Loucy (cell line): ENCODE measurements at regions not wholly inside any gene's neighbourhood (a gene's known extent, or its start where the extent isn't known, plus 50 kb on each side); places are given as distances from the start of the nearest gene placed in this dataset.

Source experiments
- H2AFZ ChIP-seq: fragments of 200-600 bp; sonication (generic); 2 replicates; pipeline ENCODE4 v1.6.0; 2016; ENCODE audit warnings: antibody characterized with exemption, mild to moderate bottlenecking, low read length, moderate library complexity
- H3F3A ChIP-seq: fragments of 200-600 bp; 2 replicates; pipeline ENCODE4 v1.6.0; 2016; ENCODE audit warnings: antibody characterized with exemption, low read depth, mild to moderate bottlenecking
- H3K27me3 ChIP-seq: fragments of 200-600 bp; sonication (generic); 2 replicates; pipeline ENCODE4 v1.6.1; 2014; ENCODE audit warnings: low read length, mild to moderate bottlenecking; ENCODE audit not compliant: insufficient read depth, poor library complexity, severe bottlenecking
- H3K36me3 ChIP-seq: fragments of 200-600 bp; sonication (generic); 2 replicates; pipeline ENCODE4 v1.6.1; 2016; ENCODE audit warnings: low read length; ENCODE audit not compliant: insufficient read depth
- H3K4me1 ChIP-seq: fragments of 200-600 bp; sonication (generic); 2 replicates; pipeline ENCODE4 v1.5.1; 2014; ENCODE audit warnings: low read length, mild to moderate bottlenecking; ENCODE audit not compliant: insufficient read depth, poor library complexity, severe bottlenecking
- H3K4me2 ChIP-seq: fragments of 200-600 bp; sonication (generic); 2 replicates; pipeline ENCODE4 v1.6.0; 2014; ENCODE audit warnings: antibody characterized with exemption, low read length, low read depth, mild to moderate bottlenecking; ENCODE audit not compliant: poor library complexity, severe bottlenecking
- H3K4me3 ChIP-seq: fragments of 200-600 bp; sonication (generic); 2 replicates; pipeline ENCODE4 v1.5.1; 2014; ENCODE audit warnings: low read length, mild to moderate bottlenecking, mixed read lengths; ENCODE audit not compliant: poor library complexity, severe bottlenecking
- H3K79me2 ChIP-seq: fragments of 200-600 bp; sonication (generic); 2 replicates; pipeline ENCODE4 v1.6.1; 2014; ENCODE audit warnings: low read length; ENCODE audit not compliant: insufficient read depth
- H3K9ac ChIP-seq: fragments of 200-600 bp; sonication (generic); 2 replicates; pipeline ENCODE4 v1.6.0; 2014; ENCODE audit warnings: mild to moderate bottlenecking, low read depth, low read length, moderate library complexity; ENCODE audit not compliant: poor library complexity, severe bottlenecking
- H3K9me2 ChIP-seq: fragments of 200-600 bp; sonication (generic); replicated peaks from 2 replicates; pipeline ENCODE4 v1.6.1; 2016; ENCODE audit warnings: low read depth, low read length, mixed read lengths
- H3K9me3 ChIP-seq: fragments of 200-600 bp; sonication (generic); 2 replicates; pipeline ENCODE4 v1.6.1; 2014; ENCODE audit warnings: mild to moderate bottlenecking, antibody characterized with exemption, low read length, low read depth; ENCODE audit not compliant: insufficient read depth
- H4K20me1 ChIP-seq: fragments of 200-600 bp; sonication (generic); 2 replicates; pipeline ENCODE4 v1.6.0; 2014; ENCODE audit warnings: antibody characterized with exemption, low read length, mild to moderate bottlenecking; ENCODE audit not compliant: insufficient read depth, poor library complexity, severe bottlenecking
- EZH2phosphoT487 ChIP-seq: fragments of 200-600 bp; IDR thresholded peaks from 2 replicates; pipeline ENCODE4 v1.6.1; 2018; ENCODE audit warnings: antibody characterized with exemption, mild to moderate bottlenecking, moderate library complexity, borderline replicate concordance
- TF ChIP-seq, protein P1 (sequence below): fragments of 200-600 bp; sonication (generic); conservative IDR thresholded peaks from 2 replicates; pipeline ENCODE4 v1.5.1; 2014; ENCODE audit warnings: mild to moderate bottlenecking, antibody characterized with exemption, low read length

DNA sequence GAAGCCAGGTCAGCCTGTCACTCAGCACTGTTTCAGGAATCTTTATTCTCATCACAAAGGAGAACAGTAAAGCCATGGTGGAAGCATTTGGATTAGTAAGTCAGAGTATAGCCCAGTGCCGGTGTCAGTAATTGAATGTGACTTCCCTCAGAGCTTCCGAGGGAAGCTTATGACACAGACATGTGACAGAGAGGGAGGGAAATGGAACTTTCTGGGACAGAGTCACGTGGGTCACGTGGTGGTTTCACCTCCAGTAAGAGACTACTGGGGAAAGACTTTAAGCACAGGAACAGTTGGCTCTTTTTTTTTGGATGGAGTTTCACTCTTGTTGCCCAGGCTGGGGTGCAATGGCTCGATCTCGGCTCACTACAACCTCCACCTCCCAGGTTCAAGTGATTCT lies 53.3 kb upstream of the CCDC160 start:
- Histone ChIP-seq H3K9me2 (no peaks in the 10 kb centered on the region), H3K36me3 (no peaks in the 10 kb centered on the region), H3K9me3 (no peaks in the 10 kb centered on the region), H2AFZ (no peak overlapping the region), H3K27me3 (no peaks in the 10 kb centered on the region), H3K4me1 (peaks cover 21% of the 10 kb centered on the region), H3K79me2 (no peaks in the 10 kb centered on the region), H4K20me1 (no peaks in the 10 kb centered on the region), H3K9ac (no peak overlapping the region), H3K4me2 (no peak overlapping the region), H3K4me3 (no peak overlapping the region), H3F3A (no peaks in the 10 kb centered on the region)
- no peak for TF ChIP-seq EZH2phosphoT487
- TF ChIP-seq, protein P1, sequence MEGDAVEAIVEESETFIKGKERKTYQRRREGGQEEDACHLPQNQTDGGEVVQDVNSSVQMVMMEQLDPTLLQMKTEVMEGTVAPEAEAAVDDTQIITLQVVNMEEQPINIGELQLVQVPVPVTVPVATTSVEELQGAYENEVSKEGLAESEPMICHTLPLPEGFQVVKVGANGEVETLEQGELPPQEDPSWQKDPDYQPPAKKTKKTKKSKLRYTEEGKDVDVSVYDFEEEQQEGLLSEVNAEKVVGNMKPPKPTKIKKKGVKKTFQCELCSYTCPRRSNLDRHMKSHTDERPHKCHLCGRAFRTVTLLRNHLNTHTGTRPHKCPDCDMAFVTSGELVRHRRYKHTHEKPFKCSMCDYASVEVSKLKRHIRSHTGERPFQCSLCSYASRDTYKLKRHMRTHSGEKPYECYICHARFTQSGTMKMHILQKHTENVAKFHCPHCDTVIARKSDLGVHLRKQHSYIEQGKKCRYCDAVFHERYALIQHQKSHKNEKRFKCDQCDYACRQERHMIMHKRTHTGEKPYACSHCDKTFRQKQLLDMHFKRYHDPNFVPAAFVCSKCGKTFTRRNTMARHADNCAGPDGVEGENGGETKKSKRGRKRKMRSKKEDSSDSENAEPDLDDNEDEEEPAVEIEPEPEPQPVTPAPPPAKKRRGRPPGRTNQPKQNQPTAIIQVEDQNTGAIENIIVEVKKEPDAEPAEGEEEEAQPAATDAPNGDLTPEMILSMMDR, result no peak

DNA sequence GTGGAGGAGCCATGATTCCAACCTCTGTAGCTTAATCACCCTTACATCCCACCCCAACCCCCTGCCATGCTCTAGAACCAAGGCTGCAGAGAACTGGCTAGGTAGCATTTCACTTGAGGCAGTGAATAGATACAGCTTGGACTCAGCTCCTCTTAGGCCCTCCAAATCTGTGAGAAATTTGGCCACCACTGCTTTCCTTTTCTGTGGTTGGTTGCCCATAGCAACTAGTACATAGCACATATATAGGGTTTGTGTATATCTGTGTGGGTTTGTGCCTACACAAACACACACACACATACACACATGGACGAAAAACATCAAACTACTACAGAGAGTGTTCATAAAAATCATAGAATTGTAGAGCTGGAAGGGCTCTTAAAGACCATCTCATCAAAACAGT lies 52.0 kb upstream of the CCDC160 start:
- H3K9me2 ChIP-seq, result no peaks in the 10 kb centered on the region
- peaks cover 21% of the 10 kb centered on the region for H3K4me1 ChIP-seq
- no peaks in the 10 kb centered on the region for H3K27me3 ChIP-seq
- TF ChIP-seq EZH2phosphoT487, result no peak
- TF ChIP-seq, protein P1, result no peak
- no peaks in the 10 kb centered on the region for H4K20me1 ChIP-seq
- H3F3A ChIP-seq, result no peaks in the 10 kb centered on the region
- no peak overlapping the region for H3K4me3 ChIP-seq
- H2AFZ ChIP-seq, result no peak overlapping the region
- H3K4me2 ChIP-seq, result no peak overlapping the region
- H3K9me3 ChIP-seq, result no peaks in the 10 kb centered on the region
- no peaks in the 10 kb centered on the region for H3K36me3 ChIP-seq
- H3K9ac ChIP-seq, result no peak overlapping the region
- H3K79me2 ChIP-seq, result no peaks in the 10 kb centered on the region

DNA sequence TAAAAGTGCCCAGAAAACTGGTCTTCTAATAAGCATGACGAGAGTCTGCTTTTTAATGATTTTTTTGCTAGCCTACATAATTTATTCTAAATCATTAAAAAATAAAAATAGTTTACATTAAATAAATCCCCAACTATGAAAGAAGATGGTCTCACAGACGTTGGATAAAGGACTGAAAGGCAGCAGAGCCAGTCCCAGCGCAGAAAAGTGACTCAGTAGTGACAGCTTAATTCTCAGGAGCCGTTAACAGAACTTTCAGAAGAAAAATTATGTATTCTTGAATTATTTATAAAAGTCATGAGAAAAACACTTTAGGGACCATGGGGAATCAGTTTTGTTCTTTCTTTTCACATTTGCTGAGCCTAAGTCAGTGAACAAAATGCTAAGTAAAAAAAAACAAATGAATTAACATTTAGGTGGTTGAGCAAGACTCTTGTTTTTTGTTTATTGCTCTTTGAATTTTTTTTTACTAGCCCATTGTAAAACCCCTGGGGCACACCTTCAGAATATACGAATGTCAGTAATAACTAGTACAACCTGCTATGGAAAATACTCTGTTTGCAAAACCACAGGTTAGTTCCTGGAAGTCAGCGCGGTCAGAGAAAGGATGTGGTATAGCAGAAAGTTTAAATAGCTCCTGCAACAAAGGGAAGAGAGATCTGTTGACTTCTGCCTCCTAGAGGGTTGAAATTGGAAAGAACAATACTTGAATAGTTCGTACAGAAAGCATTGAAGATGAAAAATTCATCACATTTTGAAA lies 50.4 kb upstream of the CCDC160 start:
- Histone ChIP-seq H4K20me1 (no peaks in the 10 kb centered on the region), H3F3A (no peaks in the 10 kb centered on the region), H3K9ac (peak overlapping the region; percentile 36), H3K4me3 (peak overlapping the region; percentile 58), H3K9me3 (no peaks in the 10 kb centered on the region), H3K4me2 (peak overlapping the region; percentile 71), H3K9me2 (no peaks in the 10 kb centered on the region), H3K4me1 (peaks cover 21% of the 10 kb centered on the region), H3K27me3 (no peaks in the 10 kb centered on the region), H3K36me3 (no peaks in the 10 kb centered on the region), H2AFZ (no peak overlapping the region), H3K79me2 (no peaks in the 10 kb centered on the region)
- TF ChIP-seq, protein P1, result peak; percentile 49
- TF ChIP-seq EZH2phosphoT487, result no peak
